ENCODE measurements at regions not wholly inside any gene's neighbourhood (a gene's known extent, or its start where the extent isn't known, plus 50 kb on each side); places are given as distances from the start of the nearest gene placed in this dataset.
"Not testable (repeated sequence)": the region's sequence is repeated elsewhere in the genome, so short reads cannot be mapped to it uniquely, and the experiment has no call there.

DNA sequence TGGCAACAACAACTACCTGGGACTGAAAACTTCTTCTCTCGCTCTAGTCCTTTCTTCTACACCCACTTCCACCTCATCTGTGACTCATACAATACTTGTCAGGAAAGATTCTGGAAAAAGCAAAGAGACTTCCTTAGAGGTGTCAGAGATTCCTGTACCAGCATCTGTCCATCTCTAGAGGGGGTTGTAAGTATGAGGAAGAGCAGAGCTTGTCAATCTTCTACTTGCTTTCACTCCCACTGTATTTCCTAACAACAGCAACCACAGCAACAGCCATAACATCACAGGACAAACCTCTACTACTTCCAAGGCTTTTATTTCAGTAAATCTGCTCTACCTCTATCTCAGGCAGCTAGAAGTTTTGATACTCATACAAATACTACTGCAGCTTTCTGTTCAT, 1479.5 kb downstream of the RPIA start:
- 88% methylated on average over 1 of the region's 1 CpG for WGBS
- H3K9me3 ChIP-seq (ENCODE audit: control insufficient read depth in 2 of 2, insufficient read depth in 1 of 2, low read length in 1 of 2): not testable (repeated sequence)

DNA sequence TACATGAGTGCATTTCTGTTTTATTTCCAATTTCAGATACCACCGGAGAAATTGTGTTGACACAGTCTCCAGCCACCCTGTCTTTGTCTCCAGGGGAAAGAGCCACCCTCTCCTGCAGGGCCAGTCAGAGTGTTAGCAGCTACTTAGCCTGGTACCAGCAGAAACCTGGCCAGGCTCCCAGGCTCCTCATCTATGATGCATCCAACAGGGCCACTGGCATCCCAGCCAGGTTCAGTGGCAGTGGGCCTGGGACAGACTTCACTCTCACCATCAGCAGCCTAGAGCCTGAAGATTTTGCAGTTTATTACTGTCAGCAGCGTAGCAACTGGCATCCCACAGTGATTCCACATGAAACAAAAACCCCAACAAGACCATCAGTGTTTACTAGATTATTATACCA, 1481.6 kb downstream of the RPIA start:
- 82% methylated on average over 2 of the region's 2 CpGs for WGBS
- not testable (repeated sequence) for H3K27me3 ChIP-seq (ENCODE audit: control insufficient read depth in 2 of 2, insufficient read depth in 1 of 2, low read length in 1 of 2); H3K27ac ChIP-seq (ENCODE audit: low read depth in 1 of 2, low read length in 1 of 2); H3K36me3 ChIP-seq (ENCODE audit: control insufficient read depth in 2 of 2, insufficient read depth in 2 of 2, low read length in 1 of 2); H3K9me3 ChIP-seq (ENCODE audit: control insufficient read depth in 2 of 2, insufficient read depth in 1 of 2, low read length in 1 of 2); H3K4me1 ChIP-seq (ENCODE audit: control insufficient read depth in 2 of 2, insufficient read depth in 2 of 2, low read length in 2 of 2); H3K4me3 ChIP-seq (ENCODE audit: low read length in 2 of 2); DNase-seq (ENCODE audit: low read depth in 6 of 9, low spot score in 9 of 9)

More for the DNA sequence above, 1479.5 kb downstream of the RPIA start:
- H3K27ac ChIP-seq (ENCODE audit: low read depth in 1 of 2, low read length in 1 of 2); H3K4me3 ChIP-seq (ENCODE audit: low read length in 2 of 2); H3K27me3 ChIP-seq (ENCODE audit: control insufficient read depth in 2 of 2, insufficient read depth in 1 of 2, low read length in 1 of 2); H3K4me1 ChIP-seq (ENCODE audit: control insufficient read depth in 2 of 2, insufficient read depth in 2 of 2, low read length in 2 of 2); DNase-seq (ENCODE audit: low read depth in 6 of 9, low spot score in 9 of 9); H3K36me3 ChIP-seq (ENCODE audit: control insufficient read depth in 2 of 2, insufficient read depth in 2 of 2, low read length in 1 of 2): not testable (repeated sequence)

DNA sequence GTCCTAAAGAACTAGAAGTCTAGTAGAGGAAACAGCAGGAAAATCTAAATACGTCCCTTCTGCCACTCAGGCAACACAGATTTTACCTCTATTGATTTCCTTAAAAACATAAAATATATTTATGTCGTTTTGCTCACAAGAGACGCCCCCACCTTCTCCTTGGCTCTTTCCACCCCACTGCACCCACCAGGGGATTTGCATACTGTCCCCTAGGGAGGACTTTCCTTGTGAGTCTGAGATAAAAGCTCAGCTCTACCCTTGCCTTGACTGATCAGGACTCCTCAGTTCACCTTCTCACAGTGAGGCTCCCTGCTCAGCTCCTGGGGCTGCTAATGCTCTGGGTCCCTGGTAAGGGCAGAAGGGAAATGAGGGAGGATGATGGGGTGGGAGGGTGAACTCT, 1488.1 kb downstream of the RPIA start:
- H3K27ac ChIP-seq (ENCODE audit: low read depth in 1 of 2, low read length in 1 of 2); H3K27me3 ChIP-seq (ENCODE audit: control insufficient read depth in 2 of 2, insufficient read depth in 1 of 2, low read length in 1 of 2); H3K36me3 ChIP-seq (ENCODE audit: control insufficient read depth in 2 of 2, insufficient read depth in 2 of 2, low read length in 1 of 2); DNase-seq (ENCODE audit: low read depth in 6 of 9, low spot score in 9 of 9); H3K4me3 ChIP-seq (ENCODE audit: low read length in 2 of 2); H3K9me3 ChIP-seq (ENCODE audit: control insufficient read depth in 2 of 2, insufficient read depth in 1 of 2, low read length in 1 of 2); H3K4me1 ChIP-seq (ENCODE audit: control insufficient read depth in 2 of 2, insufficient read depth in 2 of 2, low read length in 2 of 2): not testable (repeated sequence)
- WGBS: 71% methylated on average over 2 of the region's 3 CpGs

DNA sequence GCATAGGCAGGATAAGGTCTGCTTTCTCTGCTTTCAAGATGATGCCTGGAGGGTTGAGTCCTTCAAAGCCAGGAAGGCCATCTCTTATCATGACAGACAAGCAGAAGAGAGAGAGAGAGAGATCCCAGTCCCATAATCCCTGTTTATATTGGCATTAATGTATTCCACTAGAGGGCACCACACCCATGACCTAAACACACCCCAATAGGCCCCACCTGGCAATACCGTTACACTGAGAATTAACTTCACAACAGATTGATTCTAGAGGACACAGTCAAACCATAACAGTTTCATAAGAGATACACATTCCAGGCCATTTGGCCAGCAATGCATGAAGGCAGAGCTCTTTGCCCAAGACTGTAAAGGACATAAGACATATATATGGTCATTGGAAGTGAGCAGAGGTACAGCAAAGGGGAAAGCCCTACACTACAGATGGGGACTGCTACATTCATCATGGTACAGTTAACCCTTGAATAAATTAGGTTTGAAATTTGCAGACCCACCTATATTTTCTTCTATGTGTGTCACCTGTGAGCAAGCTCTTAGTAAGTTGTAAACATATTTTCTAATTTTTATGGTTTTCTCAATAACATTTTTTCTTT, 1516.1 kb downstream of the RPIA start:
- Histone ChIP-seq H3K4me1 (ENCODE audit: control insufficient read depth in 2 of 2, insufficient read depth in 2 of 2, low read length in 2 of 2) (no peaks in the 10 kb centered on the region), H3K36me3 (ENCODE audit: control insufficient read depth in 2 of 2, insufficient read depth in 2 of 2, low read length in 1 of 2) (no peaks in the 10 kb centered on the region), H3K27me3 (ENCODE audit: control insufficient read depth in 2 of 2, insufficient read depth in 1 of 2, low read length in 1 of 2) (no peaks in the 10 kb centered on the region), H3K27ac (ENCODE audit: low read depth in 1 of 2, low read length in 1 of 2) (no peak overlapping the region), H3K9me3 (ENCODE audit: control insufficient read depth in 2 of 2, insufficient read depth in 1 of 2, low read length in 1 of 2) (no peaks in the 10 kb centered on the region), H3K4me3 (ENCODE audit: low read length in 2 of 2) (no peak overlapping the region)
- DNase-seq (ENCODE audit: low read depth in 6 of 9, low spot score in 9 of 9): peak in 2 of 9 donors; percentile 4 to 9
- WGBS: 39% methylated on average over 1 of the region's 1 CpG

DNA sequence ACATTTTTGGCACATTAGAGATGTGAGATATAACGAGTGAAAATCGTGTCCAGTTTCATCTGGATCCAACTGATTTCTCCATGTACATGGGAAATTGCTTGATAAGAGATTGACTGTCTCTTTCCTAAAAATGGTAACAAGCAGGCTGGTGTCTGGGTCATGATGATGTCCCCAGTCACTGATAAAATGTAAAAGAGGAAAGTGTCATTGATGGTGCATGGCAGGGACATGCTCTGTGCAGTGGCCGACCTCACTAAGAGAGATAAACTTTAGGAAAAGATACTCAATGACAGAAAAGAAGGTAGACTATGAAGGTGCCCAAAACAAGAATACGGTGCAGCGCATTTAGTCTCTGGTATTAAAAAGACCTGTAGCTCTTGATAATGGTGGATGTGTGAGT, 1517.5 kb downstream of the RPIA start:
- DNase-seq (ENCODE audit: low read depth in 6 of 9, low spot score in 9 of 9): no peak
- Histone ChIP-seq H3K4me1 (ENCODE audit: control insufficient read depth in 2 of 2, insufficient read depth in 2 of 2, low read length in 2 of 2) (no peaks in the 10 kb centered on the region), H3K27me3 (ENCODE audit: control insufficient read depth in 2 of 2, insufficient read depth in 1 of 2, low read length in 1 of 2) (no peaks in the 10 kb centered on the region), H3K36me3 (ENCODE audit: control insufficient read depth in 2 of 2, insufficient read depth in 2 of 2, low read length in 1 of 2) (no peaks in the 10 kb centered on the region), H3K9me3 (ENCODE audit: control insufficient read depth in 2 of 2, insufficient read depth in 1 of 2, low read length in 1 of 2) (no peaks in the 10 kb centered on the region), H3K4me3 (ENCODE audit: low read length in 2 of 2) (no peak overlapping the region), H3K27ac (ENCODE audit: low read depth in 1 of 2, low read length in 1 of 2) (no peak overlapping the region)
- 93% methylated on average over 5 of the region's 5 CpGs for WGBS

DNA sequence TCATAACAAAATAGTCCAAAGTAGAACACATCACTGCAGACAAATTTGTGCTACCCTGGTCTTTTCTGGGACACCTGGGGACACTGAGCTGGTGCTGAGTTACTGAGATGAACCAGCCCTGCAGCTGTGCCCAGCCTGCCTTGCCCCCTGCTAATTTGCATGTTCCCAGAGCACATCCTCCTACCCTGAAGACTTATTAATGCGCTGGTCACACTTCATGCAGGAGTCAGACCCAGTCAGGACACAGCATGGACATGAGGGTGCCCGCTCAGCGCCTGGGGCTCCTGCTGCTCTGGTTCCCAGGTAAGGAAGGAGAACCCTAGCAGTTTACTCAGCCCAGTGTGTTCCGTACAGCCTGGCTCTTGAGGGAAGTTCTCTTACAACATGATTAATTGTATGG, 1518.3 kb downstream of the RPIA start:
- Histone ChIP-seq H3K9me3 (ENCODE audit: control insufficient read depth in 2 of 2, insufficient read depth in 1 of 2, low read length in 1 of 2) (no peaks in the 10 kb centered on the region), H3K4me3 (ENCODE audit: low read length in 2 of 2) (no peak overlapping the region), H3K27ac (ENCODE audit: low read depth in 1 of 2, low read length in 1 of 2) (no peak overlapping the region), H3K36me3 (ENCODE audit: control insufficient read depth in 2 of 2, insufficient read depth in 2 of 2, low read length in 1 of 2) (no peaks in the 10 kb centered on the region), H3K4me1 (ENCODE audit: control insufficient read depth in 2 of 2, insufficient read depth in 2 of 2, low read length in 2 of 2) (no peaks in the 10 kb centered on the region), H3K27me3 (ENCODE audit: control insufficient read depth in 2 of 2, insufficient read depth in 1 of 2, low read length in 1 of 2) (no peaks in the 10 kb centered on the region)
- DNase-seq (ENCODE audit: low read depth in 6 of 9, low spot score in 9 of 9): no peak
- 93% methylated on average over 4 of the region's 4 CpGs for WGBS

DNA sequence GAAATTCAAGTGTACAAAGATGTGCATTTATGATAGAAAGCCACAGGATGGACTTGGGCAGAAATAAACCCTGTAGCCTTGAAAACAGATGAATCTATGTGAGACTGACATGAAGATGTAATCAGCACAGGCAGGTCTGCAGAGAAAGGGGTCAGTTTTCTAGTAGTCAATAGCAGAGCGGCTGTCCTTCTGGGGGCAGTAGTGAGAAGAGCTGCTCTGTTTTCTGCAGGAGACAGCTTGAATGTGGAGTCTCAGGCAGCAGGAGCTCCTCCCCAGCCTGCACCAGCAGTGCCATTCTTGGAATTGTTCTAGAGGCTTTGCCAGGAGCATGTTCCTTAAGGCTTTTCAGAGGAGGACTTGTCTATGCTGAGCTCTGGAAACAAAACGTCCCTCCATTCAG, 1524.4 kb downstream of the RPIA start:
- WGBS: 83% methylated on average over 2 of the region's 2 CpGs
- not testable (repeated sequence) for H3K9me3 ChIP-seq (ENCODE audit: control insufficient read depth in 2 of 2, insufficient read depth in 1 of 2, low read length in 1 of 2); H3K27ac ChIP-seq (ENCODE audit: low read depth in 1 of 2, low read length in 1 of 2); H3K4me3 ChIP-seq (ENCODE audit: low read length in 2 of 2); H3K27me3 ChIP-seq (ENCODE audit: control insufficient read depth in 2 of 2, insufficient read depth in 1 of 2, low read length in 1 of 2); H3K36me3 ChIP-seq (ENCODE audit: control insufficient read depth in 2 of 2, insufficient read depth in 2 of 2, low read length in 1 of 2); H3K4me1 ChIP-seq (ENCODE audit: control insufficient read depth in 2 of 2, insufficient read depth in 2 of 2, low read length in 2 of 2); DNase-seq (ENCODE audit: low read depth in 6 of 9, low spot score in 9 of 9)

DNA sequence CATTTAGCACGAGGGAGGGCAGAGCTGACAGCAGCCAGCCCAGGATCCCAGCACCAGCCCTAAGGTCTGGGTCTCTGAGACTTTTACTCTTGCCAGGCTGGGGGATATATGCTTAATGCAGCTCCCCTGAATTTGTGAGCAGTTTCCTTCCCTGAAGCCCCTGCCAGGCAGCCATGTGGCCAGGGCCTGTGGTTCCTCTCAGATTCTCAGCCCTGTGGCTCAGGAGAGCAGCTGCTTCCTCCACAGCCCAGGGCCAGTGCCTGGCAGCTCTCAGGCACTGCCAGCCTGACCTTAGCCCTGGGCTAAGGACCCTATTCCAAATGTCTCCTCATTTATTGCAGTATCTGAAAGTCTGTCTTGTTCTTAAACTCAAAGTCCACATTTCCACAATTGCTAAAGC, 1525.3 kb downstream of the RPIA start:
- 11% methylated on average over 1 of the region's 1 CpG for WGBS
- H3K36me3 ChIP-seq (ENCODE audit: control insufficient read depth in 2 of 2, insufficient read depth in 2 of 2, low read length in 1 of 2); H3K4me3 ChIP-seq (ENCODE audit: low read length in 2 of 2); H3K27ac ChIP-seq (ENCODE audit: low read depth in 1 of 2, low read length in 1 of 2); H3K9me3 ChIP-seq (ENCODE audit: control insufficient read depth in 2 of 2, insufficient read depth in 1 of 2, low read length in 1 of 2); DNase-seq (ENCODE audit: low read depth in 6 of 9, low spot score in 9 of 9); H3K4me1 ChIP-seq (ENCODE audit: control insufficient read depth in 2 of 2, insufficient read depth in 2 of 2, low read length in 2 of 2); H3K27me3 ChIP-seq (ENCODE audit: control insufficient read depth in 2 of 2, insufficient read depth in 1 of 2, low read length in 1 of 2): not testable (repeated sequence)

DNA sequence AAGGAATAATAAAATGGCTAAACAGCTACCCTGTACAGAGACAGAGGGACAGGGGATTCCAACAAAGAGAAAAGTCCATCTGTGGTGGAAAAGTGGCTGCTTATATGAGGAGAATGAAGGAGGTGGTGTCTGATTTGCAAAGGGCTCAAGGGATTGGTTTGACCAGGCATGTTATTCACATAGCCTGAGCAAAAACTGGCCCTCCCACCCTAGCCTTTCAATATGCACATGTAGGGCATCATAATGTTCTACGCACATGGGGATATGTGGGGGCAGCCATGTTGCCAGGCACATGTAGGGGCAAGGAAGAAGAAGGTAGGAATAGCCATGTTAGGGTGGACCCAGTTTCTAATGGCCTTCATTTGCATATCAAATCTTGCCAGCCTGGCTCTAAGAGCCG, 1527.1 kb downstream of the RPIA start:
- H3K27me3 ChIP-seq (ENCODE audit: control insufficient read depth in 2 of 2, insufficient read depth in 1 of 2, low read length in 1 of 2); H3K9me3 ChIP-seq (ENCODE audit: control insufficient read depth in 2 of 2, insufficient read depth in 1 of 2, low read length in 1 of 2); H3K4me1 ChIP-seq (ENCODE audit: control insufficient read depth in 2 of 2, insufficient read depth in 2 of 2, low read length in 2 of 2); DNase-seq (ENCODE audit: low read depth in 6 of 9, low spot score in 9 of 9); H3K27ac ChIP-seq (ENCODE audit: low read depth in 1 of 2, low read length in 1 of 2); H3K36me3 ChIP-seq (ENCODE audit: control insufficient read depth in 2 of 2, insufficient read depth in 2 of 2, low read length in 1 of 2); H3K4me3 ChIP-seq (ENCODE audit: low read length in 2 of 2): not testable (repeated sequence)
- 97% methylated on average over 1 of the region's 2 CpGs for WGBS
